Breast epithelium (tissue), 3 donors: ENCODE measurements at regions not wholly inside any gene's neighbourhood (a gene's known extent, or its start where the extent isn't known, plus 50 kb on each side); places are given as distances from the start of the nearest gene placed in this dataset.

ENCODE experiments used
- CTCF ChIP-seq, 3 donors: fragments of 450-650 bp; IDR thresholded peaks; one replicate each; pipeline ENCODE4 v1.5.1; 2016 to 2017; ENCODE audit warnings: antibody characterized with exemption in 3 of 3, mild to moderate bottlenecking in 3 of 3, moderate library complexity in 3 of 3
- POLR2A ChIP-seq: fragments of 450-650 bp; IDR thresholded peaks from one replicate; pipeline ENCODE4 v1.6.1; 2016; ENCODE audit warnings: antibody characterized with exemption, mild to moderate bottlenecking, moderate library complexity

DNA sequence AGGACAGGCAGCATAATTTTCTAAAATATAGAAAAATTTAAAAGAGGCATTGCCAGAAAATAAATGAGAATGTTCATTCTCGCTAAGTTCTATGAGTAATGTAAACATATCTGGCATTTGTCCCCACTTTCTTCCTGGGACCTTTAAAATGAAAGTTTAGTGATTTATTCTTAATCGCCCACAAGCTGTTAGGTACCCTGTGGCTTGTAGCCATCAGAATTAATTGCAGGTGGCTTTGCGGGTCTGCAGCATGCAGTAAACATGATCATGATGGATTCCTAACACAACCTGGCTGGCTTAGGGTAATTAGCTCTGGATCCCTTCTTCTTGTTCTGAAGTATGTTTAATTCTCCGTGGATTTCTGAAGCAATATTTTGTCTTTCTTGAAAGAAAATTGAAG lies 103.5 kb upstream of the FRMD6 start:
- TF ChIP-seq POLR2A, result no peak
- TF ChIP-seq CTCF (IDR thresholded peaks at IDR 0.05), result no peak
